ENCODE measurements at regions not wholly inside any gene's neighbourhood (a gene's known extent, or its start where the extent isn't known, plus 50 kb on each side); places are given as distances from the start of the nearest gene placed in this dataset.

- TF ChIP-seq CTCF (IDR thresholded peaks at IDR 0.05) (no peak), POLR2A (IDR thresholded peaks at IDR 0.05) (no peak)
These were observed 469.7 kb downstream of the PDCD6IP start for GRCh38 chr3:34268032-34268709.

Data from tibial nerve (tissue), 3 donors.